ENCODE measurements at regions not wholly inside any gene's neighbourhood (a gene's known extent, or its start where the extent isn't known, plus 50 kb on each side); places are given as distances from the start of the nearest gene placed in this dataset.
"Not testable (repeated sequence)": the region's sequence is repeated elsewhere in the genome, so short reads cannot be mapped to it uniquely, and the experiment has no call there.

- TF ChIP-seq ZNF362 (CRISPR knock-in tag; IDR thresholded peaks at IDR 0.05; ENCODE audit: borderline replicate concordance) (no peak), ZBTB42 (CRISPR knock-in tag; IDR thresholded peaks at IDR 0.05) (no peak), KDM5A (IDR thresholded peaks at IDR 0.05; ENCODE audit: borderline replicate concordance, low read length) (no peak)
Measured at GRCh38 chr2:192932376-192932775, 737.6 kb upstream of the TMEFF2 start (continued).

GRCh38 chr2:192921631-192922030 is 726.9 kb upstream of the TMEFF2 start:
- H3K36me3 ChIP-seq (replicated peaks in 1 of 2; ENCODE audit: control insufficient read depth in 1 of 2, insufficient read depth in 2 of 2, low read length in 2 of 2); H3K4me1 ChIP-seq (ENCODE audit: insufficient read depth, low read length); H3K9ac ChIP-seq (ENCODE audit: insufficient read depth, low read depth, low read length); H3K27me3 ChIP-seq (ENCODE audit: control insufficient read depth in 1 of 2, insufficient read depth in 2 of 2, low read length in 2 of 2); intact Hi-C loops (cut with micrococcal nuclease; ENCODE audit: unreplicated experiment); H3K9me3 ChIP-seq (ENCODE audit: low read length); H3K4me3 ChIP-seq (replicated peaks in 1 of 3; ENCODE audit: insufficient read depth in 1 of 3, low read depth in 2 of 3, low read length in 3 of 3); BruUV-seq (replicated peaks); H3K4me2 ChIP-seq (ENCODE audit: low read depth, low read length); H4K20me1 ChIP-seq (ENCODE audit: insufficient read depth, low read length); H3K27ac ChIP-seq (ENCODE audit: extremely low read length, insufficient read depth, low read length); in situ Hi-C loops (cut with HindIII; ENCODE audit: extremely low pct_ligation_motif_present, low pct_unique_long_range_greater_than_20kb); H2AFZ ChIP-seq (ENCODE audit: low read length); ATAC-seq; DNase-seq (ENCODE audit: low spot score); CTCF ChIA-PET (ENCODE audit: low intra/inter-chr PET ratio, low total read pairs); FAIRE-seq; POLR2A ChIA-PET; H3K79me2 ChIP-seq (ENCODE audit: insufficient read depth, low read length): not testable (repeated sequence)
- WGBS (ENCODE audit: low lambda C conversion rate) = 40% methylated on average over 4 of the region's 4 CpGs

- Histone ChIP-seq H3K79me2 (ENCODE audit: insufficient read depth, low read length) (no peaks in the 10 kb centered on the region), H3K27ac (ENCODE audit: extremely low read length, insufficient read depth, low read length) (no peak overlapping the region), H2AFZ (ENCODE audit: low read length) (no peak overlapping the region), H3K9ac (ENCODE audit: insufficient read depth, low read depth, low read length) (no peak overlapping the region), H3K4me3 (replicated peaks in 1 of 3; ENCODE audit: insufficient read depth in 1 of 3, low read depth in 2 of 3, low read length in 3 of 3) (no peak overlapping the region), H3K27me3 (ENCODE audit: control insufficient read depth in 1 of 2, insufficient read depth in 2 of 2, low read length in 2 of 2) (no peaks in the 10 kb centered on the region), H3K4me1 (ENCODE audit: insufficient read depth, low read length) (no peaks in the 10 kb centered on the region), H3K9me3 (ENCODE audit: low read length) (no peaks in the 10 kb centered on the region), H3K4me2 (ENCODE audit: low read depth, low read length) (no peak overlapping the region), H3K36me3 (replicated peaks in 1 of 2; ENCODE audit: control insufficient read depth in 1 of 2, insufficient read depth in 2 of 2, low read length in 2 of 2) (no peaks in the 10 kb centered on the region), H4K20me1 (ENCODE audit: insufficient read depth, low read length) (no peaks in the 10 kb centered on the region)
- CTCF ChIA-PET (ENCODE audit: low intra/inter-chr PET ratio, low total read pairs) = no interaction called here
- DNase-seq (ENCODE audit: low spot score) (no peak), FAIRE-seq (no peak), ATAC-seq (no peak)
- POLR2A ChIA-PET = no interaction called here
- BruUV-seq (replicated peaks) = no TSS peak
- TF ChIP-seq FOSL2 (CRISPR knock-in tag; IDR thresholded peaks at IDR 0.05) = no peak
- in situ Hi-C loops (cut with HindIII; ENCODE audit: extremely low pct_ligation_motif_present, low pct_unique_long_range_greater_than_20kb) = no loop called here
- intact Hi-C loops (cut with micrococcal nuclease; ENCODE audit: unreplicated experiment) = no loop called here
Measured at GRCh38 chr2:192901446-192901845, 706.7 kb upstream of the TMEFF2 start.
